Activated effector memory CD4-positive, alpha-beta T cell treated with Interleukin-2 at 50 U/mL for 16 hours (primary cell): ENCODE measurements at regions not wholly inside any gene's neighbourhood (a gene's known extent, or its start where the extent isn't known, plus 50 kb on each side); places are given as distances from the start of the nearest gene placed in this dataset.

Experiments used
- DNase-seq: peaks from one replicate; pipeline ENCODE4 v3.0.0-alpha.2; 2020

DNA sequence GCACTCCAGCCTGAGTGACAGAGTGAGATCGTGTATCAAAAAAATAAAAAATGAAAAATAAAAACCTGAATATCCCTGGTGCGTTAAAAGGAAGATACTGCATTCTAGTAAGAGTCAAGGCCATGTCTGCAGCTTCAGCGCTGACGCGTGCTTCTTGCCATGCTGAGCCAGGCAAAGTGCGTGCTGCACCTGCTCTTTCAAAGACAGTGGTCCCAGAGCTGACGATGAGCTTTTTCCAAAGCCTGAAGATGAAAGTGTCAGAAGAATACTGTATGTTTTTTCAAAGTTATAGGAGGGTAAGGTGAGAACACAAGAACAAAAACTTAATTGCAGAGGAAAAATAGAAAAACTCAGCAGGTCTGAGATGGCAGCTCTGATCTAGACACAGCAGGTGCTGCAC is 115.1 kb downstream of the RNASET2 start:
- no peak for DNase-seq

DNA sequence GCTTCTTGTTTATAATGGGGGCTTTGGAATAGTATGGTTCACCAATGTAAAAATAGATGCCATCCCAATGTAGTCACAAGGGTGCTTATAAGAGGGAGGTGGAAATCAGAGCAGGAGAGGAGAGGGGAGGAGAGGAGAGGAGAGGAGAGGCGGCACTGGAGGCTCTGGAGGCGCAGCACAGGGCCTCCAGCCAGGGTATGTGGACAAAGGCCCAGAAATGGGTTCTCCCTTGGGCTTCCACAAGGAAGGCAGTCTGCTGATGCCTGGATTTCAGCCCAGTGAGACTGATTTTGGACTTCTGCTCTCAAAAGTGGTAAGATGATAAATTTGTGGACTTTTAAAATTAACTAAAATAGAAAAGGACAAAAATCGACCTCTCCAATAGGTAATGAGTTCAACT is 116.8 kb downstream of the RNASET2 start:
- DNase-seq = no peak

DNA sequence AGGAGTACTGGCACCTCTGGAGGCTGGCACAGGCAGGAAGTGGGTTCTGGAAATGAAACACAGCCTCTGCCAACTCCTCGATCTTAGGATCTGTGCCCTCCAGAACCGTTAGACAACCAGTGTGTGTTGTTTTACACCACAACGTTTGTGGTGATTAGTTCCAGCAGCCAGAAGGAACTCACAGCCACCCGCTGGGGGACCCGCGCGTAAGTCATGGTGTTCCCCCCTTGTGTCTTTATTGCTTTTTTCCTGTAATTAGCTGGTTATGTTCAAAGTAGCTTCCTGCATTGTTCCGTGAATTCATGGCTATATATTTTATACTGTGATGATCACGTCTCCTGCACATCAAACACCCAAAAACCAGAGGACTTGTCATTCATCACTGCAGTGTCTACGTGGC is 117.4 kb downstream of the RNASET2 start:
- DNase-seq = no peak

DNA sequence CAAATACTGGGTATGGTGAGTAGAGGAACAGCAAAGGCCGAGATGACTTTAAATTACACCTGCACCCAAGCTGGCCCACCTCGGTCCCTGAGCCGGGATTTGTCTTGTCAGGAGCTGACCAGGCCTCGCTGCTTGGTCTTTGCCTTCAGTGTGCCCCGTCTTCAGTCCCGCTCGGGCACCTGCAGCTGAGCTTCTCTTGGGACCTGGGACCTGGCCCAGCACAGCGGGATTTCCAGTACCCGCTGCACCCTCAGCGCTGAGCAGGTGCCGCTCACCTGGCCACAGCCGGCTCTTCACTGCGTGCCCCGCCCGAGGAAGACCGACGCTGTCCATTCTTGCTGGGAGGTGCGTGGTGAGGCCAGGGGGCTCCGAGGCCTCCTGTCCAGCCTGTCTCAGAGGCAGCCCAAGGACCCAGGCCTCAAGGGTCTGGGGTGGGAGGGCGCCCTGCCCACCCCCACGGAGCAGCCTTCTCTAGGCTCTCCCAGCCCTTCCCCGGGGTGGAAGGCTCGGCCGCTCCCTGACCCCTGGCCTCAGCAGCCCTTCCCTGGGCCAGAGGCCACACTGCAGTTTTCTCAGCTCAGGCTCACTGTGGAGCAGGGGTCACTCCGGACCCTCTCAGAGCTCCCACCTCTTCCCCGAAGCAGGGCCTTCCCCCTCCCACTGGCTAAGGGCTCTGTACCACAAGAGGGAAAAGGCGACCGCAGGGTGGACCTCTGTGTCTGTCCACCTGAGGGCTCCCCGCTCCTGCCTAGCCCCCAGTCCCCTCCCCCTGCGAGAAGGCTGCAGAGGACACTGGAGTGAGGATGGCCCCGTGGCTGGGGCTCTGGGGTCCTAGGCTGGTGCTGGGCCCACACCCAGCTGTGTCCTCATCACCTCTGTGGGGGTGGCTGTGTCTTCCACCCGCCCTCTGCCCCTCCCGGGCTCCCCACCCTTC is 119.3 kb downstream of the RNASET2 start:
- DNase-seq = no peak

DNA sequence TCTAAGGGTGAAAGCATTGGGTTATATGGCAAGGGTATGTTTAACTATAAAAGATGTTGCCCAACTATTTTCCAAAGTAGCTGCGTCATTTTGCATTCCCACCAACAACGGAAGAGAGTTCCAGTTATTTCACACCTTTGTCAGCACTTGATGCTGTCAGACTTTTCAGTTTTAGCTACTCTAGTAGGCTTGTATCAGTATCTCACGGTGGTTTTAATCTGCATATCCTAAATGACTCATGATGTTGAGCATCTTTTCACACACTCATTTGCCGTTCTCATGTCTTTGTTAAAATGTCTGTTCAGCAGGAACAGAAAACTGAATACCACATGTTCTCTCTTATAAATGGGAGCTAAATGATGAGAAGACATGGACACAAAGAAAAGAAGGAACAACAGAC is 122.3 kb downstream of the RNASET2 start:
- no peak for DNase-seq

DNA sequence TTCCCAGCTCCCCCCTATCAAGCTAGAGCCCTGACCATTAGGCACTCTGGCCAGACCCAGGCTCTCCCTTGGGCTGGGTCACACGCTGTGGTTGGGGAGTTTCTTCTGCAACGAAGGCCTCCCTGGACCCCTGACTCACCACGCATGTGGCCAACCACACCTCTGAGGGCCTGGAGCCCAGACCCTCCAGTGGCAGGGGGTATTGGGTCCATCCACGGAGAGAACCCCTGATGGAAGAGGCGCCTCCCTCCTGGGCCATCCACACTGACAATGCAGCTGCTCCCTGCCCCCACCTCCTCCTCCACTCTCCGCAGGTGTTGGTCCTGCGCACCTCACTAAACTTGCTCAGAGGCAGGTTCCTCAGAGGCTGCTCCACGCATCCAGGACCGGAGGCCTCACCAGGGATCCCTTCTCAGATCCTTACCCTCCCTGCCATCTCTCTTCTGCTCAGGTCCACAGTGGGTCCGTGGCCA is 125.4 kb downstream of the RNASET2 start:
- DNase-seq = no peak

DNA sequence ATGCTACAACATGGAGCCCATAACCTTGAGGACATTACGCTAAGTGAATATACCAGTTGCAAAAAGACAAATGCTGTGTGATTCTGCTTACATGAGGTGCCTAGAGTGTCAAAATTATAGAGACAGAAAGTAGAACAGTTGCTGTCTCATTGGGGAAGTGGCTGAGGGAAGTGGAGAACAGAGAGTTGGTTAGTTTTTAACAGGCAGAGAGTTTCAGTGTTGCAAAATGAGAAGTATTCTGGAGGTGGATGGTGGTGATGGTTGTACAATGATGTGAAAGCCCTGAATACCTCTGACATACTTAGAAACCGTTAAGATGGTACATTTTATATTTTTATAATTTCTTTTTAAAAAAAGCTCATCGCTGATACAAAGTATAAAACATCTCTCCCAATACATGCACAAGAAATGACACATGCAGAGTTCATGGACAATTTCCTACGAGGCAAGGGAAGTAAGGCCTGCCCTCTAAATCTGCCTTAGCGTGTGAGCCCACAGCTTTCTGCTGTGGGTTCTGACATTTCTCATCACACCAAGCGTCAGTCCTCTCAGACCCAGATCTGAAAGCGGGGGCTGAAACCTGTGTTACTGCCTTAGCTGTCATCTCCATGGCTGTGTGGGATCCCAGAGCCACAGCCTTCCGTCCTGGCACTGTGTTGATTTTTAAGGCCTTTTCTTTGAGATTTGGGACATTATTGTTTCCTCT is 126.0 kb downstream of the RNASET2 start:
- no peak for DNase-seq

DNA sequence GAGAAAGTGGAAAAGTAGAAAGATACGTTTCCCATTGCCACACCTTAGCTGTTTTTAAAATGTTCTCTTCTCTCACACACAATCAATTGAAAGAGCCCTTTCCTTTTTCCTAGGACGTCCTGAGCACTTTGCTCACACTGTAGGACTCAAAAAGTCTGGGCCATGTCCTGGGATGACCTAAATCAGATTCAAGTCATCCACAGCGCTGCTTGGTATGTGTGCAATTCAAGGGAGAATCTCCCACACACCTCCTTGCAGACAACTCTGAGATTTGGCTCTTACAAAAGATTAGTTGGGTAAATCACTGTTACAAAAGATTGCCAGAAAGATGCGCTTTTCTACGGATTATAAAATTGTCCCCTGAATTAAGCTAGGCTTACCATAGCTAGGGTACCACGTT is 130.1 kb downstream of the RNASET2 start:
- no peak for DNase-seq

DNA sequence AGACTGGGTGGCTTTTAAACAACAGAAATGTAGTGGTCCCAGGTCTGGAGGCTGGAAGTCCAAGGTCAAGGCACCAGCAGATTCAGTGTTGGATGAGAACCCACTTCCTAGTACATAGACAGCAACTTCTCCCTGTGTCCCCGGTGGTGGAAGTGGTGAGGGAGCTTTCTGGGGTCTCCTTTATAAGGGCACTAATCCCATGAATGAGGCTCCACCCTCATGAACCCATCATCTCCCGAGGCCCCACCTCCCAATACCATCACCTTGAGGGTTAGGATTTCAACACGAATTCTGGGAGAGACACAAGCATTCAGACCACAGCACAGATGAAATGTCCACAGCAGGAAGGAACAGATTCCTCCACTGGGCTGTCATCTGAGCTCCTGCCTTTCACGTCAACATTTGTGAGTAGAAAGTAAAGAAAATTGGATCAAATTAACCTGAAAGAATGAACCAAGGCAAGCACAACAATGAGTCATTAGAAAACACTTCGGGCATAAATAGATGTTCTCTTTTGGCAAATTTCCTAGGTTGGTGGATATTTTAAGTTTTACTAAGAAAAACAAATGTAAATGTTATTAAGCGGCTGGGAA is 130.7 kb downstream of the RNASET2 start:
- no peak for DNase-seq

DNA sequence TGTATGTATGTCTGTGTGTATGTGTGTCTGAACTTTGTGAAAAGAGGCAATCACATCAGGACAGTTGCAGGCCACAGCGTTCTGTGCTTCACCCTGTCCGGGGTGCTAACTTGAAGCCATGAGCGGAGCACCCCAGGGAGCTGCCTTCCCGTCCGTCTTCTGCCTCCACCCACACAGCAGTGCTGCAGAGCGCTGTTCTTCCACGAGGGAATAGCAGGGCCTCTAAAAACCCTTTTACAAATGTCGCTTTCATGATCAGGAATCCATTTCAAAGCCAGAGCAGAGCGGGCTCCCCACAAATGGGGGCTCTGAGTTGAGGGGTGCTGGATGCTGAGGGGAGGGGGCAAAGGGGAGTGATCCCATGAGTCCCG is 131.5 kb downstream of the RNASET2 start:
- no peak for DNase-seq

DNA sequence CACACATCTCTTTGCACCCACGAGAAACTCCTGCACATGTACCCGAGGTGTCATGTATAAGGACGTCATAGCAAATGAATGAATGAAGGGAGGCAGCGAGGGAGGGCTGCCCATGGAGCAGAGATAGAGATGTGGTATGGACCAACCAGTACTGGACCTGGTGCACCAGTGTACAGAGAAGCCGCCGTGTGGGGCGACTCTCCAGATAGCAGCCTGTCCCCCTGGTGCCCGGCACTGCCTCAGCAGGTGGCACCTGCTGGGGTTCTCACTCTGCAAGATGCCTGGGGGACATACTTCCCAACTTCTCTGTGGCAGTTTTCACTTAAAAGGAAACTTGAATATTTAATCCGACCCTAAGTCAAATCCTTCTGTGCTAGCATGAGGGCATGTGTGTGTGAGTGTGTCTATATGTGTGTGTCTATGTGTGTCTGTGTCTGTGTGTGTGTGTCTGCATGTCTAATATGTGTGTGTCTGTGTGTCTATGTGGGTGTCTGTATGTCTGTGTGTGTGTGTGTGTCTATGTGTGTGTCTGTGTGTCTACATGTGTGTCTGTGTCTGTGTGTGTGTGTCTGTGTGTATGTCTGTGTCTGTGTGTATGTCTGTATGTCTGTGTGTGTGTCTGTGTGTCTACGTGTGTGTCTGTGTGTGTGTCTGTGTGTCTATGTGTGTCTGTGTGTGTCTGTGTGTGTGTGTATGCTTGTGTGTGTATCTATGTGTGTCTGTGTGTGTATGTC is 132.0 kb downstream of the RNASET2 start:
- DNase-seq = no peak

DNA sequence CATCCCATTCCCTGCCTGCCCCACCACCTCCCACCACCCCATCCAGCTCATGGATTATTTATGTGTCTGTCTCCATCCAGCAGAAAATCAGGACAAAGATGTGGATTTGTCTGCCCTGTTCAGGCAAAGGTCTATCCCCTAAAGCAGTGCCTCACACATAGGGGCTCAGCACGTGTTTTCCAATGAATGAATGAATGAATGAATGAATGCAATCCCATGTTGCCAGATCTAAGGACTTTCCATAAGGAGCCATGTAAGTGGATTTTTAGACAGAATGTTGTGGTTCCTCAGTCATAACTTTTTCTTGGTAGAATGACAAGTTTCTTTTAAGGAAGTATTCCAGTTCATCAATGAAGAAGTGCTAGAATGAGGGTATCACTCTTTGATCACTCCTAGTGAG is 133.7 kb downstream of the RNASET2 start:
- no peak for DNase-seq

DNA sequence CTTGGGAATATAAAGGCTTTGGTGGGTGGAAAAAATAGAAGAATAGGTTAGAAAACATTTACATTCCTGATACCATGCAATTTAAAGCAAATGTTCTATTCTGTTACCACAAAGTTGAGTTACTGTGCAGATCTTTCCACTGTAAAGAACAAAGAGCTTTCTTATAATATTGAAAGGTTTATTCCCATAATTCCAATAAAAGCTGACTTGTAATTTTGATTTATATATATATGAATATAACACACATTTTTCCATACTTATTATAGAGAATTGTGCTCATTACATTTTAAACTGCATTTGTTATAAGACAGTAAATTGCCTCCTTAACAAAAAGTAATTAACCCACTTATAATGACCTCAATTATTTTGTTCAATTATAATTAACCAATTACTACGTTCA is 135.9 kb downstream of the RNASET2 start:
- no peak for DNase-seq

DNA sequence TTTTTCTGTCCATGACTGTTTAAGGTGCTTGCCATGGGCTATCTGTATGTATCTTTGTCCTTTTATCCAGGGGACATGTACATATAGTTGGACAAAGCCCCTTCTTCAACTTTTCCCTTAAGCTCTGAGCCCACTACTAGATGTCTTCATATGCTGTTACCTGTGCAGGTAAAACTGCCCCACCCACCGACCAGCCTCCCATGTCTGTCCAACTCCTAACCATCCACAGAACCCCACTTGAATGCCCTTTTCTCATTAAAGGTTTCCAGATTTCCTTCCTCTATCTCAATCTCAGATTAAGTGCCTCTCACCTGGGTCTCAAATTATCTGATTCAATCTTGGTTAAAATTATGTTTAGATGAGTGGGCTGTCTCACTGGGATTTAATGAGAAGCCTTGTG is 136.3 kb downstream of the RNASET2 start:
- no peak for DNase-seq

DNA sequence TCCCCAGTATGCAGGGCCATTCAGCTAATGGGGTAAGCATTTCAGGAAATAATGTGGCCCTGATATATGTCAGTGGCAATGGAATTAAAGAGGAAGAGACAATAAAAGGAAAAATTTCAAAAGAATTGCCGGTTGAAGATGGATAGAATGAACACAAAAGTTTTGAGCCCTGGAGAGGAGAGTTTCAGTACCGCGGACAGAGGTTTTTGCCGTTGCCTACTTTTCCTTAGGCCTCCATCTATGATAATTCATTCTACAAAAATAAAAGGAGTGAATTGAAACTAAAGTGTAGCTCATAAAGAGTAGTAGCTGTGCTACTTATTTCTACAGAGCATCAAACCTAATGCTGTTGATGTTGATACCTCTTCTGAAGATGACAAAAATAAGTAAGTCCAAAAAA is 140.7 kb downstream of the RNASET2 start:
- no peak for DNase-seq

DNA sequence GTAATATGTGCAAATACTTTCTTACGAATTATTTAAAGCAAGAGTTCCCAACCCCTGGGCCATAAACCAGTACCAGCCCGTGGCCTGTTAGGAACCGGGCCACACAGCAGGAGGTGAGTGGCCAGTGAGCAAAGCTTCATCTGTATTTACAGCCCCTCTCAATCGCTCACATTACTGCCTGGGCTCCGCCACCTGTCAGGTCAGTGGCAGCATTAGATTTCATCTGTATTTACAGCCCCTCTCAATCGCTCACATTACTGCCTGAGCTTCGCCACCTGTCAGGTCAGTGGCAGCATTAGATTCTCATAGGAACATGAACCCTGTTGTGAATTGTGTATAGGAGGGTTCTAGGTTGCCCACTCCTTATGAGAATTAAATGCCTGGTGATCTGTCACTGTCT is 142.0 kb downstream of the RNASET2 start:
- DNase-seq = no peak

DNA sequence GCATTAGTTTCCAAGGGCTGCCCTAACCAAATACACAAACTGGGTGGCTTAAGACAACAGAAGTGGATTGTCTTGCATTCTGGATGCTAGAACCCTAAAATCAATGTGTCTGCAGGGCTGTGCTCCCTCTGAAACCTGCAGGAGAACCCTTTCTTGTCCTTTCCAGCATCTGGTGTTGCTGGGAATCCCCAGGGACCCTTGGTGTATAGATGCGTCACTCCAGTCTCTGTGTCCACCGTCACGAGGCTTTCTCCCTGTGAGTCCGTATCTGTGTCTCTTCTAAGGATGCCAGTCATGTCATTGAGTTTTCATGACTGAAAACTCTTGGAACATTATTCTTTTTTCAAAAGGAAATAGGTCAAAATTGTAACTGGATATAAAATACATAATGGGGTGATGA is 142.9 kb downstream of the RNASET2 start:
- no peak for DNase-seq

DNA sequence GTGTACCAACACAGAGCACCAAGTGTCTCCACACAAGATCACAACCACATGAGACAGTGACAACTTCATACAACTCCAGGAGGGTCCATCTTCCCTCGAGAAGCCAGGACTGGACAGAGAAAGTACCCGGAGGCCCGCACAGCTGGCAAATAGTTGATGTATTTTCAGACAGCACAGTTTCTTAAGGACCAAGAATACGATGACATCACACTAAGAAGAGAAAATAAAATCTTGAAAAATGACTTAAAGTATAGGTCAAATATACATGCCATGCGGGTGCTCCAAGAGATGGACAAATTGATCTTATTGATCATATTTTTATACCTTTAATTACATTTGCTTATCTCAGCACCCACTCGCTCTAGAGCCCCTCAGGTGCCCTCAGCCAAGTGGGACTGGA is 145.5 kb downstream of the RNASET2 start:
- DNase-seq = no peak

DNA sequence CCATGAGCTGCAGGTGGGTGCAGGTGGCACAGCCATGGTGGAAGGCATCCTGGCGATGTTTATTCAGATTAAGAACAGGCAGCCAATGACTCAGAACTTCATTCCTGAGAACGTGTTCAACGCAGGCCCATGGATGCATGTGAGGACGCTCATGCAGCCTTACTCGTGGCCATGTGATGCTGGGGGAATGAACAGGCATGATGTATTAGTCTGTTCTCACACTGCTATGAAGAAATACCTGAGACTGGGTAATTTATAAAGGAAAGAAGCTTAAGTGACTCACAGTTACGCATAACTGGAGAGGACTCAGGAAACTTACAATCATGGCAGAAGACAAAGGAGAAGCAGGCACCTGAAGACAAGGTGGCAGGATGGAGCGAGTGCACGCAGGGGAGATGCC is 146.6 kb downstream of the RNASET2 start:
- DNase-seq = no peak

DNA sequence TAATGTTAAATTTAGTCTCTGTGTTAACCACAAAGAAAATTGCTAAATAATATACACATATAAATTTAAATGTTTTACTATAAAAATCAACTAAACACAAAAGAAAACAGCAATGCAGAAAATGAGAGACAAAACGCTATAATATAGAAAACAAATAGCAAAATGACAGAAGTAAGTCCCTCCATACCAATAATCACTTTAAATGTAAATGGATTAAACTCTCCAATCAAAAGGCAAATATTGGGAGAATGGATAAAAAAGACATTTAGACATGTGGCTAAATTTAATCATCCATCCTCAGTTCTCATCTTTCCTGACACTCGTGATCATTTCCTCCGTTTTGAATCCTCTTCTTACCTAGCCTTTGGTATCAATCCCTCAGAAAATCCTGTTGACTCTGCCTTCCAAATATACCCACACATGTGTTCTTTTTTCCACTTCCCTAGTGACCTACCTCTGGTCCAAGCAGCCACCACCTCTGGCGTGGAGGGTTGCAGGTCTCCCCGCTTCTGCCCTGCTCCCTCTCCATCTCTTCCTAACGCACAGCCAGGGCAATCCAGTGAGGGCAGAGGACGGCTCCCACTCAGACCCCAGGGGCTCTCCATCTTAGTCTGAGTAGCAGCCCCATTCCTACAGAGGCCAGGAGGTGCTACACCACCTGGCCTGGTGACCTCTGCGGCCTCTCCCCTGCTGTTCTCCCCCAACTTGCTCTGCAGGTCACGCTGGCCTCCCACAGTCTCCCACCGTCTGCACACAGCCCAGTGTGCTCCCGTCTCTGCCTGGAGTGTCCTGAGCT is 149.2 kb downstream of the RNASET2 start:
- no peak for DNase-seq

DNA sequence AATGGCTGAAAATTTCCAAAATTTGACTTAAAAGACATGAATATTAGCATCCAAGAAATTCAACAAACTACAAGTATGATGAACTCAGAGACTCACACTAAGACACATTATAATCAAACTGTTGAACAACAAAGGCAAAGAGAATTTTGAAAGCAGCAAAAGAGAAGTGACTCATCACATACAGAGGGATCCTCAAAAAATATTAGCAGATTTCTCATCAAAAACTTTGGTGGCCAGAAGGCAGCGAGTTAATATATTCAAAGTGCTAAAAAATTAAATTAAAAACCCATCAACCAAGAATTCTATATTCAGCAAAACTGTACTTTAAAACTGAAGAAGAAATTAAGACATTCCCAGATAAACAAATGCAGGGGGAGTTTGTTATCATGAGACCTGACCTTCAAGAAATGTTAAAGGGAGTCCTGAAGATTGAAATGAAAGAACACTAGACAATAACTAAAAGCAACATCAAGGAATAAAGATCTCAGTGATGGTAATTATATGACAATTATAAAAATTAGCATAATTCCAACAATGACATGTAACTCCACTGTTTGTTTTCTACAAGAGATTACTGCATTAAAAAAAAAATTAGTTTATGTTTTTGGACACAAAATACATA is 150.0 kb downstream of the RNASET2 start:
- DNase-seq = no peak

DNA sequence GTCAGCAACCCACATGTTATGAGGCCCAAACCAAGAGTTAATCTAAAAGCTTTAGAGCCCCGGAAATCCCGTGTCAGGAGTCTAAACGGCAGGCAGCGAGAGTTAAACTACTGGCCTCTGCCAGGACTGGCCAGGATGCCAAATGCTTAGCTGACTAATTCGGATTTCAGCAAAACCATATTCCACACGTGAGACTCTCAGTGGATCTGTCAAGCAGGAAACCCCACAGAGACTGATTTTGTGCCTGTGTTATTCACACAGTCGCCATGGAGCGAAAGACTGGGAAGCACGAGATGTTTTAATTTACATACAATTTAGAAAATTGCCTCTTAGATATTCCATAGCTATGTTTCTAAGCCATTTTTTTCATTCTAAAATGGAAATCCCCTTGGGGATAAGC is 152.9 kb downstream of the RNASET2 start:
- no peak for DNase-seq
